Nephron progenitor cell (in vitro differentiated cells): ENCODE measurements at regions not wholly inside any gene's neighbourhood (a gene's known extent, or its start where the extent isn't known, plus 50 kb on each side); places are given as distances from the start of the nearest gene placed in this dataset.

Source experiments
- DNase-seq: peaks from one replicate; pipeline ENCODE4 v3.0.0; 2021
- H3K27ac Mint-ChIP-seq: 2 replicates; pipeline ENCODE4 v1.8.0; 2021; ENCODE audit warnings: mild to moderate bottlenecking, moderate library complexity, mixed read lengths
- H3K27me3 Mint-ChIP-seq: 2 replicates; pipeline ENCODE4 v1.8.0; 2021; ENCODE audit warnings: mild to moderate bottlenecking, low read depth, mixed read lengths; ENCODE audit not compliant: poor library complexity
- H3K36me3 Mint-ChIP-seq: 2 replicates; pipeline ENCODE4 v1.8.0; 2021; ENCODE audit warnings: low read depth, mixed read lengths
- H3K4me1 Mint-ChIP-seq: 2 replicates; pipeline ENCODE4 v1.8.0; 2021; ENCODE audit warnings: mixed read lengths
- H3K4me3 Mint-ChIP-seq: 2 replicates; pipeline ENCODE4 v1.8.0; 2021; ENCODE audit warnings: mild to moderate bottlenecking, moderate library complexity, mixed read lengths
- H3K9me3 Mint-ChIP-seq: 2 replicates; pipeline ENCODE4 v1.8.0; 2021; ENCODE audit warnings: mild to moderate bottlenecking, moderate library complexity, mixed read lengths
- TF ChIP-seq, protein P1 (sequence below): fragments of 200-600 bp; sonication (generic); IDR thresholded peaks from 2 replicates; pipeline ENCODE4 v1.5.0; 2021; ENCODE audit warnings: antibody characterized with exemption

DNA sequence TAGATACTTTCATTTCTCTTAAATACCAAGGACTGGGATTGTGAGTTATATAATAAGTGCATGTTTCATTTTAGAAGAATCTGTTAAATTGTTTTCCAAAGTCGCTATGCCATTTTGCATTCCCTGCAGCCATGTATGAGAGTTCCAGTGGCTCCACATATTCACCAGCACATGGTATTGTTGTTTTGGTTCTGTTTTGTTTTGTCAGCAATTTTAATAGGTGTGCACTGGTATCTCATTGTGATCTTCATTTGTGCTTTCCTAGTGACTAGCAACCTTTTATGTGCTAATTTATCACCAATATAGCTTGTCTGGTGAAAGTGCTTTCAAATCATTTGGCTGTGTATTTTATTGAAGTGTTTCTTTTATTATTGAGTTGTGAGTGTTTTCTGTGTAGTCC, 278.9 kb downstream of the ZNF516 start:
- Mint-ChIP-seq H3K27me3 (peaks cover 17% of the 10 kb centered on the region), H3K4me3 (no peak overlapping the region), H3K27ac (no peak overlapping the region), H3K9me3 (peaks cover 4% of the 10 kb centered on the region), H3K4me1 (peaks cover 40% of the 10 kb centered on the region), H3K36me3 (no peaks in the 10 kb centered on the region)
- DNase-seq, result no peak
- TF ChIP-seq, protein P1, sequence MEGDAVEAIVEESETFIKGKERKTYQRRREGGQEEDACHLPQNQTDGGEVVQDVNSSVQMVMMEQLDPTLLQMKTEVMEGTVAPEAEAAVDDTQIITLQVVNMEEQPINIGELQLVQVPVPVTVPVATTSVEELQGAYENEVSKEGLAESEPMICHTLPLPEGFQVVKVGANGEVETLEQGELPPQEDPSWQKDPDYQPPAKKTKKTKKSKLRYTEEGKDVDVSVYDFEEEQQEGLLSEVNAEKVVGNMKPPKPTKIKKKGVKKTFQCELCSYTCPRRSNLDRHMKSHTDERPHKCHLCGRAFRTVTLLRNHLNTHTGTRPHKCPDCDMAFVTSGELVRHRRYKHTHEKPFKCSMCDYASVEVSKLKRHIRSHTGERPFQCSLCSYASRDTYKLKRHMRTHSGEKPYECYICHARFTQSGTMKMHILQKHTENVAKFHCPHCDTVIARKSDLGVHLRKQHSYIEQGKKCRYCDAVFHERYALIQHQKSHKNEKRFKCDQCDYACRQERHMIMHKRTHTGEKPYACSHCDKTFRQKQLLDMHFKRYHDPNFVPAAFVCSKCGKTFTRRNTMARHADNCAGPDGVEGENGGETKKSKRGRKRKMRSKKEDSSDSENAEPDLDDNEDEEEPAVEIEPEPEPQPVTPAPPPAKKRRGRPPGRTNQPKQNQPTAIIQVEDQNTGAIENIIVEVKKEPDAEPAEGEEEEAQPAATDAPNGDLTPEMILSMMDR, result no peak

GRCh38 chr18:76213991-76214390, 281.1 kb downstream of the ZNF516 start:
- Mint-ChIP-seq H3K9me3 (peaks cover 4% of the 10 kb centered on the region), H3K36me3 (no peaks in the 10 kb centered on the region), H3K4me3 (no peak overlapping the region), H3K4me1 (peaks cover 40% of the 10 kb centered on the region), H3K27ac (no peak overlapping the region), H3K27me3 (peaks cover 17% of the 10 kb centered on the region)
- no peak for DNase-seq
- TF ChIP-seq, protein P1, result no peak

- H3K4me1 Mint-ChIP-seq, result peaks cover 38% of the 10 kb centered on the region
- no peak overlapping the region for H3K4me3 Mint-ChIP-seq
- DNase-seq, result no peak
- H3K9me3 Mint-ChIP-seq, result peaks cover 4% of the 10 kb centered on the region
- no peaks in the 10 kb centered on the region for H3K36me3 Mint-ChIP-seq
- H3K27me3 Mint-ChIP-seq, result peaks cover 16% of the 10 kb centered on the region
- TF ChIP-seq, protein P1, result no peak
- H3K27ac Mint-ChIP-seq, result no peak overlapping the region
These were observed 282.1 kb downstream of the ZNF516 start for GRCh38 chr18:76212960-76213359.

GRCh38 chr18:76209597-76209996, 285.4 kb downstream of the ZNF516 start:
- Mint-ChIP-seq H3K4me3 (no peak overlapping the region), H3K9me3 (no peaks in the 10 kb centered on the region), H3K4me1 (peaks cover 50% of the 10 kb centered on the region), H3K27me3 (peaks cover 11% of the 10 kb centered on the region), H3K27ac (no peak overlapping the region), H3K36me3 (no peaks in the 10 kb centered on the region)
- no peak for DNase-seq
- TF ChIP-seq, protein P1, result no peak

- H3K9me3 Mint-ChIP-seq, result no peaks in the 10 kb centered on the region
- no peak overlapping the region for H3K27ac Mint-ChIP-seq
- H3K4me1 Mint-ChIP-seq, result peaks cover 54% of the 10 kb centered on the region
- TF ChIP-seq, protein P1, result no peak
- no peak for DNase-seq
- H3K4me3 Mint-ChIP-seq, result peak overlapping the region; percentile 3
- no peaks in the 10 kb centered on the region for H3K36me3 Mint-ChIP-seq
- peaks cover 14% of the 10 kb centered on the region for H3K27me3 Mint-ChIP-seq
These were observed 286.2 kb downstream of the ZNF516 start for GRCh38 chr18:76208678-76209306.

GRCh38 chr18:76205906-76206305, 289.1 kb downstream of the ZNF516 start:
- Mint-ChIP-seq H3K36me3 (no peaks in the 10 kb centered on the region), H3K9me3 (peaks cover 3% of the 10 kb centered on the region), H3K4me1 (peaks cover 28% of the 10 kb centered on the region), H3K27me3 (peaks cover 11% of the 10 kb centered on the region), H3K4me3 (no peak overlapping the region), H3K27ac (no peak overlapping the region)
- no peak for DNase-seq
- TF ChIP-seq, protein P1, result no peak
